Mesenchymal stem cell (in vitro differentiated cells and primary cell): ENCODE measurements at regions not wholly inside any gene's neighbourhood (a gene's known extent, or its start where the extent isn't known, plus 50 kb on each side); places are given as distances from the start of the nearest gene placed in this dataset.

Source experiments
- DNase-seq: peaks from one replicate; pipeline ENCODE4 v3.0.0-alpha.2; 2013
- H2AFZ ChIP-seq: one replicate; pipeline ENCODE4 v1.6.1; 2013; ENCODE audit warnings: low read depth, mild to moderate bottlenecking, control low read depth, inconsistent platforms, low read length, moderate library complexity
- H2AK5ac ChIP-seq: 2 replicates; pipeline ENCODE4 v1.6.1; 2013; ENCODE audit warnings: low read length, moderate library complexity, mild to moderate bottlenecking, inconsistent platforms; ENCODE audit not compliant: severe bottlenecking
- H2BK120ac ChIP-seq: one replicate; pipeline ENCODE4 v1.6.1; 2013; ENCODE audit warnings: low read depth, mild to moderate bottlenecking, inconsistent platforms, low read length, moderate library complexity
- H2BK12ac ChIP-seq, 2 experiments: one replicate each; pipeline ENCODE4 v1.6.1; 2013; ENCODE audit warnings: inconsistent platforms in 2 of 2, low read length in 2 of 2, mild to moderate bottlenecking in 2 of 2, moderate library complexity in 2 of 2, control low read depth in 1 of 2
- H2BK15ac ChIP-seq: one replicate; pipeline ENCODE4 v1.6.1; 2013; ENCODE audit warnings: mild to moderate bottlenecking, low read depth, inconsistent platforms; ENCODE audit not compliant: poor library complexity, severe bottlenecking
- H2BK5ac ChIP-seq: 2 replicates; pipeline ENCODE4 v1.6.1; 2013; ENCODE audit warnings: low read depth, mild to moderate bottlenecking, low read length, control low read depth, inconsistent platforms; ENCODE audit not compliant: poor library complexity, severe bottlenecking
- H3K14ac ChIP-seq, 2 experiments: one replicate each; pipeline ENCODE4 v1.6.1; 2013; ENCODE audit warnings: inconsistent platforms in 2 of 2, low read length in 2 of 2, control low read depth in 1 of 2, mild to moderate bottlenecking in 1 of 2, moderate library complexity in 1 of 2
- H3K18ac ChIP-seq, 2 experiments: one replicate each; pipeline ENCODE4 v1.6.1; 2013; ENCODE audit warnings: inconsistent platforms in 2 of 2, low read length in 2 of 2, control low read depth in 1 of 2, low read depth in 1 of 2, mild to moderate bottlenecking in 1 of 2
- H3K23ac ChIP-seq, 2 experiments: one replicate each; pipeline ENCODE4 v1.6.1; 2013; ENCODE audit warnings: inconsistent platforms in 2 of 2, low read length in 2 of 2, mild to moderate bottlenecking in 2 of 2, moderate library complexity in 2 of 2, control low read depth in 1 of 2
- H3K27ac ChIP-seq: 2 replicates; pipeline ENCODE4 v1.5.1; 2013; ENCODE audit warnings: mild to moderate bottlenecking, moderate library complexity, low read length, control low read depth, inconsistent platforms; ENCODE audit not compliant: poor library complexity, severe bottlenecking
- H3K27me3 ChIP-seq, 2 experiments: 2 replicates each; pipeline versions ENCODE4 v1.6.1 to v1.7.0; 2013; ENCODE audit warnings: low read length in 2 of 2, mild to moderate bottlenecking in 2 of 2, moderate library complexity in 2 of 2, control low read depth in 1 of 2, inconsistent platforms in 1 of 2; ENCODE audit not compliant: control insufficient read depth in 1 of 2, insufficient read depth in 1 of 2
- H3K36me3 ChIP-seq, 2 experiments: 2 replicates each; pipeline versions ENCODE4 v1.6.1 to v1.7.0; 2013; ENCODE audit warnings: low read length in 2 of 2, control low read depth in 1 of 2, inconsistent platforms in 1 of 2, low read depth in 1 of 2, mild to moderate bottlenecking in 1 of 2; ENCODE audit not compliant: insufficient read depth in 2 of 2, control insufficient read depth in 1 of 2
- H3K4ac ChIP-seq, 2 experiments: one replicate each; pipeline ENCODE4 v1.6.1; 2013; ENCODE audit warnings: inconsistent platforms in 2 of 2, low read length in 2 of 2, mild to moderate bottlenecking in 2 of 2, moderate library complexity in 2 of 2, control low read depth in 1 of 2, low read depth in 1 of 2
- H3K4me1 ChIP-seq: 2 replicates; pipeline ENCODE4 v1.6.1; 2013; ENCODE audit warnings: low read depth, low read length, control low read depth; ENCODE audit not compliant: control insufficient read depth, insufficient read depth
- H3K4me2 ChIP-seq: 2 replicates; pipeline ENCODE4 v1.6.1; 2013; ENCODE audit warnings: low read length, mild to moderate bottlenecking, inconsistent platforms; ENCODE audit not compliant: poor library complexity, severe bottlenecking
- H3K4me3 ChIP-seq, 2 experiments: 2 replicates each; pipeline versions ENCODE4 v1.5.1 to v1.7.0; 2013; ENCODE audit warnings: low read length in 2 of 2, mild to moderate bottlenecking in 2 of 2, control low read depth in 1 of 2, low read depth in 1 of 2; ENCODE audit not compliant: insufficient read depth in 1 of 2
- H3K79me1 ChIP-seq: replicated peaks from 2 replicates; pipeline ENCODE4 v1.6.1; 2013; ENCODE audit warnings: mild to moderate bottlenecking, control low read depth, low read length, inconsistent platforms; ENCODE audit not compliant: poor library complexity, severe bottlenecking
- H3K9ac ChIP-seq: 2 replicates; pipeline ENCODE4 v1.7.0; 2013; ENCODE audit warnings: mild to moderate bottlenecking, low read length, moderate library complexity
- H3K9me3 ChIP-seq: 2 replicates; pipeline ENCODE4 v1.7.0; 2013; ENCODE audit warnings: mild to moderate bottlenecking, low read length; ENCODE audit not compliant: control insufficient read depth
- H4K8ac ChIP-seq: one replicate; pipeline ENCODE4 v1.6.1; 2013; ENCODE audit warnings: inconsistent platforms, mild to moderate bottlenecking, low read length, moderate library complexity
- H4K91ac ChIP-seq: one replicate; pipeline ENCODE4 v1.6.1; 2013; ENCODE audit warnings: mild to moderate bottlenecking, low read length, inconsistent platforms
- WGBS: methylation state at CpG from one replicate; pipeline ENCODE4 v1.1.7; 2013; ENCODE audit warnings: mixed read lengths; 5-methylcytosine and 5-hydroxymethylcytosine counted together

GRCh38 chr12:58540480-58541299, 379.6 kb downstream of the LRIG3 start:
- Histone ChIP-seq H4K91ac (no peak overlapping the region), H3K4ac (no peak overlapping the region), H3K4me2 (no peak overlapping the region), H3K23ac (no peak overlapping the region), H3K14ac (no peak overlapping the region), H2BK5ac (no peak overlapping the region), H2BK15ac (no peak overlapping the region), H3K27me3 (no peaks in the 10 kb centered on the region), H2AK5ac (no peak overlapping the region), H3K9ac (peak overlapping the region; percentile 53), H3K36me3 (no peaks in the 10 kb centered on the region), H3K9me3 (no peaks in the 10 kb centered on the region), H3K27ac (peak overlapping the region; percentile 70), H3K18ac (no peak overlapping the region), H2AFZ (no peak overlapping the region), H3K4me1 (peaks cover 4% of the 10 kb centered on the region), H4K8ac (no peak overlapping the region), H2BK120ac (no peak overlapping the region), H3K4me3 (no peak overlapping the region), H2BK12ac (no peak overlapping the region), H3K79me1 (no peaks in the 10 kb centered on the region)
- peak; percentile 88 for DNase-seq
- 10% methylated on average over 7 of the region's 8 CpGs for WGBS

GRCh38 chr12:58541300-58541690, 379.0 kb downstream of the LRIG3 start:
- Histone ChIP-seq H3K27me3 (no peaks in the 10 kb centered on the region), H2BK12ac (no peak overlapping the region), H3K14ac (no peak overlapping the region), H2BK120ac (no peak overlapping the region), H3K4ac (no peak overlapping the region), H2BK5ac (no peak overlapping the region), H3K4me3 (no peak overlapping the region), H3K4me1 (peaks cover 4% of the 10 kb centered on the region), H3K23ac (no peak overlapping the region), H2AK5ac (no peak overlapping the region), H3K4me2 (no peak overlapping the region), H3K79me1 (no peaks in the 10 kb centered on the region), H3K36me3 (no peaks in the 10 kb centered on the region), H2BK15ac (no peak overlapping the region), H3K18ac (no peak overlapping the region), H3K9me3 (no peaks in the 10 kb centered on the region), H2AFZ (no peak overlapping the region), H4K8ac (no peak overlapping the region), H3K27ac (peak overlapping the region; percentile 70), H3K9ac (peak overlapping the region; percentile 53), H4K91ac (no peak overlapping the region)
- peak; percentile 13 for DNase-seq
- 0% methylated on average over 1 of the region's 3 CpGs for WGBS

- Histone ChIP-seq H3K4me3 (no peak overlapping the region), H3K9me3 (no peaks in the 10 kb centered on the region), H2BK15ac (no peak overlapping the region), H4K8ac (no peak overlapping the region), H3K23ac (no peak overlapping the region), H3K4ac (no peak overlapping the region), H2AFZ (no peak overlapping the region), H3K14ac (no peak overlapping the region), H4K91ac (no peak overlapping the region), H3K79me1 (no peaks in the 10 kb centered on the region), H3K27me3 (no peaks in the 10 kb centered on the region), H3K4me2 (no peak overlapping the region), H2AK5ac (no peak overlapping the region), H3K27ac (no peak overlapping the region), H3K9ac (no peak overlapping the region), H3K4me1 (no peaks in the 10 kb centered on the region), H2BK120ac (no peak overlapping the region), H3K18ac (no peak overlapping the region), H3K36me3 (no peaks in the 10 kb centered on the region), H2BK5ac (no peak overlapping the region), H2BK12ac (no peak overlapping the region)
- no peak for DNase-seq
- 75% methylated on average over 1 of the region's 1 CpG for WGBS
Measured at GRCh38 chr12:58544281-58544680, 376.0 kb downstream of the LRIG3 start.

GRCh38 chr12:58547217-58547616, 373.1 kb downstream of the LRIG3 start:
- Histone ChIP-seq H2AFZ (no peak overlapping the region), H3K4me1 (no peaks in the 10 kb centered on the region), H3K27me3 (no peaks in the 10 kb centered on the region), H3K9ac (no peak overlapping the region), H3K4me2 (no peak overlapping the region), H3K4ac (no peak overlapping the region), H3K4me3 (no peak overlapping the region), H4K91ac (no peak overlapping the region), H2BK120ac (no peak overlapping the region), H2BK12ac (no peak overlapping the region), H4K8ac (no peak overlapping the region), H3K27ac (no peak overlapping the region), H3K18ac (no peak overlapping the region), H2AK5ac (no peak overlapping the region), H2BK5ac (no peak overlapping the region), H3K9me3 (no peaks in the 10 kb centered on the region), H3K14ac (no peak overlapping the region), H2BK15ac (no peak overlapping the region), H3K36me3 (no peaks in the 10 kb centered on the region), H3K23ac (no peak overlapping the region), H3K79me1 (no peaks in the 10 kb centered on the region)
- no peak for DNase-seq
